Body of pancreas (tissue), 4 donors: ENCODE measurements at regions not wholly inside any gene's neighbourhood (a gene's known extent, or its start where the extent isn't known, plus 50 kb on each side); places are given as distances from the start of the nearest gene placed in this dataset.

Experiments used
- POLR2A ChIP-seq, 3 donors: fragments of 450-650 bp; IDR thresholded peaks; one replicate each; pipeline ENCODE4 v1.6.1; 2016; ENCODE audit warnings: antibody characterized with exemption in 3 of 3, mild to moderate bottlenecking in 2 of 3
- TF ChIP-seq, protein P1 (sequence below), 7 experiments: fragments of 450-650 bp in 4 of 7; fragments of 200-600 bp in 3 of 7; sonication (generic) in 3 of 7; IDR thresholded peaks; one replicate each; pipeline ENCODE4 v1.5.1; 2016 to 2019; ENCODE audit warnings: antibody characterized with exemption in 7 of 7

DNA sequence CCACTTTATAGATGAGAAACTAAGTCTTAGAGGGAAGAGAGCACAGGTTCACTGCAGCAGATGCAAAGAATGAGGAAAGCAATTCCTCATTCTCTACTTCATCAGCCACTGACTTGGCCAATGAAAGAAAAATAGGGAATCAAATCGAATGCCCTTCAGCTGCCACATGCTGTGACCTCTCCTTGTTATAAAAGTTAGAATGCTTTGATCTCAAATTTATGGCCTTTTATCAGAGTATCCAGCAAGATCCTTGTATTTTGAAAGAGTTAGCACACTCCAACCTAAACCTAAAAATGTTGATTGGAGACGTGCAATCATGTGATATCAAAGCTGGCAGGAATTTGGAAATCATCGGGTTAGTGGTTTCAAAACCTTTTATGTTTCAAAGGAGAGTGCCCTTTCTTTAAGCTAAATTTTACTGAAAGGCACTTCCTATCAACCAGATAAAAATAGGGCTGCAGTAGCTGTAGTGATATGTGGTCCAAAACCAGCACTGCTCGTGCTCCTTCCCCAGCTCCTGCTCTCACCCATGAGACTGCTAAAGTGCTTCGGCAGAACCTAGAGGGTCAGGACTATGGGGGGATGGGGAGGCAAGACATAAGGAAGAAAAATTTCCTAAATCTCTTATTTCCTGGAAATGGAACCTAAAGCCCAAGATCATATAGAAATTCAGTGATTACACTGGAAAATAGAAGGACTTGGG, 617.0 kb downstream of the PYDC2 start:
- TF ChIP-seq, protein P1, sequence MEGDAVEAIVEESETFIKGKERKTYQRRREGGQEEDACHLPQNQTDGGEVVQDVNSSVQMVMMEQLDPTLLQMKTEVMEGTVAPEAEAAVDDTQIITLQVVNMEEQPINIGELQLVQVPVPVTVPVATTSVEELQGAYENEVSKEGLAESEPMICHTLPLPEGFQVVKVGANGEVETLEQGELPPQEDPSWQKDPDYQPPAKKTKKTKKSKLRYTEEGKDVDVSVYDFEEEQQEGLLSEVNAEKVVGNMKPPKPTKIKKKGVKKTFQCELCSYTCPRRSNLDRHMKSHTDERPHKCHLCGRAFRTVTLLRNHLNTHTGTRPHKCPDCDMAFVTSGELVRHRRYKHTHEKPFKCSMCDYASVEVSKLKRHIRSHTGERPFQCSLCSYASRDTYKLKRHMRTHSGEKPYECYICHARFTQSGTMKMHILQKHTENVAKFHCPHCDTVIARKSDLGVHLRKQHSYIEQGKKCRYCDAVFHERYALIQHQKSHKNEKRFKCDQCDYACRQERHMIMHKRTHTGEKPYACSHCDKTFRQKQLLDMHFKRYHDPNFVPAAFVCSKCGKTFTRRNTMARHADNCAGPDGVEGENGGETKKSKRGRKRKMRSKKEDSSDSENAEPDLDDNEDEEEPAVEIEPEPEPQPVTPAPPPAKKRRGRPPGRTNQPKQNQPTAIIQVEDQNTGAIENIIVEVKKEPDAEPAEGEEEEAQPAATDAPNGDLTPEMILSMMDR (IDR thresholded peaks at IDR 0.05): no peak
- TF ChIP-seq POLR2A (IDR thresholded peaks at IDR 0.05): no peak
